EL (cell line): ENCODE measurements at regions not wholly inside any gene's neighbourhood (a gene's known extent, or its start where the extent isn't known, plus 50 kb on each side); places are given as distances from the start of the nearest gene placed in this dataset.

Source experiments
- DNase-seq: peaks from one replicate; pipeline ENCODE4 v3.0.0-alpha.2; 2016

- DNase-seq: no peak
Measured at GRCh38 chr1:62917314-62917713, 133.4 kb downstream of the ATG4C start.

- no peak for DNase-seq
Measured at GRCh38 chr1:62917805-62918204, 133.9 kb downstream of the ATG4C start.

- DNase-seq: no peak
Measured at GRCh38 chr1:62918700-62919099, 134.8 kb downstream of the ATG4C start.

GRCh38 chr1:62922006-62922405 lies 138.1 kb downstream of the ATG4C start:
- no peak for DNase-seq

GRCh38 chr1:62924983-62925790 lies 141.3 kb downstream of the ATG4C start:
- DNase-seq: no peak

DNA sequence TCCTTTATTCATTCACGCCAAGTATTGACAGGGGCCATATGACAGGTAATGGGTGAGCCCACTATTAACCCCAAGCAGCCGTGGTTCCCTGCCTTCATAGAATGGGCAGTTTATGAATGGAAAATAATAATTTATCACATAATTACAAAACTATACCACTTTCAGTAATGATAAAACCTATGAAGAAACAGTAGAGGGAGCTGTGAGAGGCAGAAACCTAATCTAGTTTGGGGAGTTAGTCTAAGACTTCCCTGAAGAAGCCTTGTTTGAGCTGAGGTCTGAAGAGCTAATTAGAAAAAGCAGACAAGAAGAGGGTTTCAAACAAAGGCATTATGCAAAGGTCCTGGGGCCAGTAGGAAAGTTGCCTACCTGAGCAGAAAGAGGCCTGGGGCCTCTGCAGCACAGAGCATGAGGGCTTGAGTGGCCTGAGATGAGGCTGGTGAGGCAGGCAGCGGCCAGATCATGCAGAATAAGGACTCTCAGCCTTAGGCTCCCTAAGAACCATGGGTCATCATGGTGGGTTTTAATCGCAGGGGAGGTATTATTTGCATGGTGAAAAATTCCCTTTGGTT lies 142.8 kb downstream of the ATG4C start:
- no peak for DNase-seq

GRCh38 chr1:62928885-62929284 lies 145.0 kb downstream of the ATG4C start:
- no peak for DNase-seq

DNA sequence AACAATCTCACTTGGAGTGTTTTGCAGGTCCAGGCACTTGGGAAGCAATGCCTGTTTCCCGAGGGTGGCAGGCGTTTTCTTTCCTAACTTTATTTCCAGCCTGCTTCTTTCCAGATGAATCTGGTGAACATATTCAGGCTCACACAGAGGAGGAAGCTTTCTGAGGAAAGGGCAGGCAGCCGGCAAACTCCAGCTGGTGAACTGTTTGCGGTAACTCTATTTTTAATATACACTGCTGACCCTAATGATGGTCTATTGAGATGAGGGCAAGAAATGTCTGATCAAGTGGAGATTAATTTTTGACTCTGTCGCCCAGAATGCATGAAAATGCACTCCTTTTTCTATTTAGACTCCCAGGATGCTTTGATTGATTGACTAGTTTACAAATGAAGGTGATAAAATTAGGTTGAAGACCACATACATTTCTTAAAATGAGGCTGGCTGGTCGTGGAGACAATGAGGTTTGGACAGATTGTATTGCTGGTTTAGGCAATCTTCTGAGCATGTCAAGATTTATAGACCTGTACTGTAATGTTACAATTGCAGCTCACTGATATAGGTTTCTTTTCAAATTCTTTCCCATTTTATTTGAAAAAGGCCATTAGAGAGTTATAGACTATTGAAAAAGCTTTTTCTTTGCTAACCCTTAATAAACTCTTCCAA lies 153.8 kb downstream of the ATG4C start:
- DNase-seq: no peak

- no peak for DNase-seq
Measured at GRCh38 chr1:62941780-62942179, 157.8 kb downstream of the ATG4C start.

- no peak for DNase-seq
Measured at GRCh38 chr1:62946511-62946910, 162.6 kb downstream of the ATG4C start.

DNA sequence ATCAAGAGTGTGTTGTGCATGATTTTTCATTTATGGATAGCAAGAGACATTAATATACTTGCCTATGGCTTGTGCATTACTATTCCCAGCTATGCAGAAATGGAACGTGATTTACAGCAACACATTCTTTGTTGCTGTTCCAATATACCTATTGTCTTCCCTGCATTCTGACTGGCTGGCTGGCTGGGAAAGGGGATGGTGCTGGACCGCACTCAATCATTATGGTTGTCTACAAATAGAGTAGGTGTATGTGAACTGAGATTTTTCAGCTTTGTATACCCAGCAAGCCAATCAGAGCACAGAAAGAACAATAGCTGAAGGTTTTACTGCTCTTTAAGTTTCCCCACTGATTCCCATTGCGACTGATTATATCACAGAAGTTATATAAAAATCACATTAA lies 167.5 kb downstream of the ATG4C start:
- no peak for DNase-seq

- DNase-seq: no peak
Measured at GRCh38 chr1:62952596-62952995, 168.7 kb downstream of the ATG4C start.

- no peak for DNase-seq
Measured at GRCh38 chr1:62953633-62954032, 169.7 kb downstream of the ATG4C start.

DNA sequence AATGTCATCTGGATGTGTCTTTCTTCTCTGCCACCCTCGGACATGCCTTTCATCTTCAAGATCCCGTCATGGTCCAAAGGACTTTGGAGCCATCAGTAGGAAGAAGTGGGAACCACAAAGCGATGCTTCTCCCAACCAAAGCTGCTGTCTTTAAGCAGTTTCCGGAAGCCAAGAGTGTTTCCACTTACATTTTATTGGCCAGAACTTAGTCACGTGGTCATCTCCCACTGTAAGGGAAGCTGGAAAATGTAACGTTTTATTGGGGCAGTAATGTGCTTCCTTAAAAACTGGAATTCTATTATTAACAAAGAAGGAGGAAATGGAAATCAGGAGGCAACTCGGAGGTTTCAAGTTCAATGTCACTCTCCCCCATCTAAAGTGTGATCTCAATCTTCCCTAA lies 170.8 kb downstream of the ATG4C start:
- peak; percentile 9 for DNase-seq

- DNase-seq: no peak
Measured at GRCh38 chr1:62955666-62956065, 171.7 kb downstream of the ATG4C start.

DNA sequence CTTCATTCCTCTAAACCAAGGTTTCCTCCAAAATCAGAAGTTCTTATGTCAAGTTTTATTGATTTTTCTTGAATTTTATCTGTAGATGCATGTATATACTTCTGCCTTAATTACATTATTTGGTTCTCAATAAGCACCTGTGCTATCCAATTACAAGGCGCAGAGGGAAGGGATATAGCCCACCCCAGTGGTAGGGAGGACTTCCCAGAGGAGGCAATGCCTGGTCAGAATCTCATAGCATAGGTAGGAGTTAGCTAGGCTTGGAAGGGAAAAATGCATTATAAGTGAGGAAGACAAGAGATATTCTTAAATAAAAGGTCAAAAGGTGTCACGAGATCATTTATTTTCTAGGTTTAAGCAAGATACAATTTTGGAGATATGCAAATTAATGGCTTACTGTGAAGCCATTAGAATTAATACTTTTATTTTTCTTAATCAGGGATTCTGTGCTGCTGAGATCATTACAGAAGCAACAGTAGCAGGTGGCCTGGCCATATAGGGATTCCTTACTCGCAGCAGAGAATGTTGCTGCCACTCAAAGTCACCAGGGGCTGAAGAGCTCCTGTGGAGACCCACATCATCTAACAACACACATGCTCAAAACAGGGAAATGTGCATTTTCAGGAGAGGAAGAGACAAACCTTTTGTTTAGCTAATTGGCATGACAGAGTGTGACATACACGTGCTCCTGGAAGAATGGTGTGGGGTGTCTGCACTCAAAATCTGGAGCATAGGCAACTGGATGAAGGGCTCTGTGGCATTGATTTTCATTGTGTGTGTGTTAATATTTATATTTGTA lies 178.3 kb downstream of the ATG4C start:
- no peak for DNase-seq

- DNase-seq: peak; percentile 23
Measured at GRCh38 chr1:62962901-62963776, 179.2 kb downstream of the ATG4C start.

GRCh38 chr1:62964141-62964540 lies 180.2 kb downstream of the ATG4C start:
- no peak for DNase-seq

GRCh38 chr1:62967031-62967430 lies 183.1 kb downstream of the ATG4C start:
- no peak for DNase-seq

DNA sequence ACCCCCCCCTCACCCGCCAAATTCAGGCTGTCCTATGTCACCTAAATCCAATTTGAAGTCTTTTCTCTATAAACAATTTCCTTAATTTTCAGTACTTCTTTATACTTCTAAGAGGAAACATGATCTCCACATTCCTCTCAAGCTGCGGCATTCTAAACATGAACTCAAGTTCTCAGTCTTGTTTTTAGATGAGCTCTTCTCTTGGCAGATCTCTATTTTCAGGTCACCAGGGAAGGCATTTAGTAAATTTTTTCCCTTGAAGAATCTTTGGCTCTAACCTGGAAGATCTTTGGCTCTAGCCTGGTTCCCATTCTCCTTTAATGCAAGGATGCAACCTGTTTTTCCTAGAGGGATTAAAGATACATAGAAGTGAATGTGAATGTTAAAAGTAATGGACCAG lies 193.4 kb downstream of the ATG4C start:
- DNase-seq: no peak

DNA sequence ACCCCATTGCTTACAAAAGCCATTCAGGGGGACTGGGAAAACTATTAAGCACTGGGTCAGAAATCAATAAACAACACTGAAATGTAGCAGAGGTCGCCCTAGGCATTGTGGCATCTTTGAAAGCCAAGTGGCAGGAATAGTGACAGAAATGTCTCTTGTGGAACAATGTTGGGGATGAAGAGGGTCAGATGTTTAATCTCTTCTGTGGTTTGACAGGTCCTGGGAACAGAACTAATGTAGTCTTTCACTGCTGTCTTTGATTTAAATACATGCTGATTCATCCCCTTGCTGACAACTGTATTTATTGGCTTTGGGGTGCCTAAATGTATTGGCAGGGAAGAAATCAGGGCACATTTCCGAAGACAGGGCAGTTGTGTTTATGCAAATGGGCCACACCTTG lies 194.8 kb downstream of the ATG4C start:
- DNase-seq: no peak

DNA sequence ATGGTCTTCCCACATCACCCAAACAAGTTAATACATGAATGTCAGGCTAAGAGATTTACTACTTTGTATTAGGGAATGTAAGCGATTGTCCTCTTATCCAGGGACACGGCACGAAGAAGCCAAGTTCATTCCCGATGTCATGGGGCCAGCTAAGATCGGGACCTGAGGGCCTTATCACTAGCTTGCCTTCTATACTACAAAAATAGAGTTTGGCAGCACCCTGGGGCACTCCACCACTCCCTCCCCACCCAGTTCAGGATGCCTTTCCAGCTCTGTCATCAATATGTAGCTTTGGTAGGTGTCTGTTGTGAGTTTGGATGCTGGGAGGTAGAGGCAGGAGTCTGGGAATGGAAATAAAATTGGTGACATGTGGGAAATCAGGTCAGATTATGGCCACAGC lies 197.5 kb downstream of the ATG4C start:
- no peak for DNase-seq
